GM23338 (cell line): ENCODE measurements at regions not wholly inside any gene's neighbourhood (a gene's known extent, or its start where the extent isn't known, plus 50 kb on each side); places are given as distances from the start of the nearest gene placed in this dataset.

ENCODE experiments used
- ATAC-seq: fragments of 200-7000 bp; cut with Tn5 transposase; 3 replicates; pipeline ENCODE4 v1.9.1; 2020
- DNase-seq: peaks from one replicate; pipeline ENCODE4 v3.0.0-alpha.2; 2015; ENCODE audit warnings: low spot score
- H2AFZ ChIP-seq: fragments of 200-600 bp; sonication (generic); 2 replicates; pipeline ENCODE4 v1.8.0; 2016; ENCODE audit warnings: antibody characterized with exemption, mild to moderate bottlenecking, moderate library complexity
- H3F3A ChIP-seq: fragments of 200-600 bp; sonication (generic); replicated peaks from 2 replicates; pipeline ENCODE4 v1.8.0; 2017; ENCODE audit warnings: antibody characterized with exemption, mixed run types, low read depth
- H3K27ac ChIP-seq: fragments of 200-600 bp; sonication (generic); 2 replicates; pipeline ENCODE4 v1.6.1; 2016; ENCODE audit warnings: low read depth
- H3K27me3 ChIP-seq: fragments of 200-600 bp; sonication (generic); 2 replicates; pipeline ENCODE4 v1.8.0; 2016; ENCODE audit warnings: mild to moderate bottlenecking, mixed run types, moderate library complexity; ENCODE audit not compliant: insufficient read depth
- H3K36me3 ChIP-seq: fragments of 200-600 bp; sonication (generic); 2 replicates; pipeline ENCODE4 v1.8.0; 2016; ENCODE audit warnings: mild to moderate bottlenecking; ENCODE audit not compliant: insufficient read depth
- H3K4me1 ChIP-seq: fragments of 200-600 bp; sonication (generic); 2 replicates; pipeline ENCODE4 v1.8.0; 2016; ENCODE audit warnings: mild to moderate bottlenecking, moderate library complexity; ENCODE audit not compliant: insufficient read depth
- H3K4me2 ChIP-seq: fragments of 200-600 bp; sonication (generic); 2 replicates; pipeline ENCODE4 v1.7.1; 2017; ENCODE audit warnings: mixed run types
- H3K4me3 ChIP-seq: fragments of 200-600 bp; sonication (generic); 2 replicates; pipeline ENCODE4 v1.6.1; 2016; ENCODE audit warnings: mixed run types
- H3K79me2 ChIP-seq: fragments of 200-600 bp; sonication (generic); replicated peaks from 2 replicates; pipeline ENCODE4 v1.8.0; 2017; ENCODE audit warnings: mild to moderate bottlenecking; ENCODE audit not compliant: insufficient read depth
- H3K9me2 ChIP-seq: fragments of 200-600 bp; sonication (generic); 2 replicates; pipeline ENCODE4 v1.8.0; 2017; ENCODE audit not compliant: insufficient read depth
- H4K20me1 ChIP-seq: fragments of 200-600 bp; sonication (generic); replicated peaks from 2 replicates; pipeline ENCODE4 v1.8.0; 2017; ENCODE audit warnings: mild to moderate bottlenecking; ENCODE audit not compliant: insufficient read depth
- H3K27ac Mint-ChIP-seq: 2 replicates; pipeline ENCODE4 v1.8.0; 2020; ENCODE audit warnings: inconsistent platforms, mild to moderate bottlenecking, moderate library complexity, mixed read lengths
- H3K27me3 Mint-ChIP-seq: 3 replicates; pipeline ENCODE4 v1.8.0; 2022; ENCODE audit warnings: low read depth, mild to moderate bottlenecking, moderate library complexity, mixed read lengths, inconsistent platforms; ENCODE audit not compliant: insufficient read depth, poor library complexity
- H3K36me3 Mint-ChIP-seq: 3 replicates; pipeline ENCODE4 v1.8.0; 2021; ENCODE audit warnings: low read depth, mild to moderate bottlenecking, inconsistent platforms, moderate library complexity, mixed read lengths
- H3K4me1 Mint-ChIP-seq: 3 replicates; pipeline ENCODE4 v1.8.0; 2020; ENCODE audit warnings: mild to moderate bottlenecking, inconsistent platforms, mixed read lengths
- H3K4me3 Mint-ChIP-seq: 3 replicates; pipeline ENCODE4 v1.8.0; 2021; ENCODE audit warnings: moderate library complexity, mild to moderate bottlenecking, inconsistent platforms, mixed read lengths
- H3K9me3 Mint-ChIP-seq: 3 replicates; pipeline ENCODE4 v1.8.0; 2020; ENCODE audit warnings: moderate library complexity, mild to moderate bottlenecking, inconsistent platforms, mixed read lengths
- EZH2 ChIP-seq: fragments of 200-600 bp; sonication (generic); IDR thresholded peaks from one replicate; pipeline ENCODE4 v1.8.0; 2017; ENCODE audit warnings: antibody characterized with exemption, mild to moderate bottlenecking, low read depth; ENCODE audit not compliant: unreplicated experiment
- EZH2phosphoT487 ChIP-seq: fragments of 200-600 bp; sonication (generic); IDR thresholded peaks from one replicate; pipeline ENCODE4 v1.8.1; 2018; ENCODE audit warnings: antibody characterized with exemption; ENCODE audit not compliant: unreplicated experiment
- JUNB ChIP-seq: IDR thresholded peaks from one replicate; pipeline ENCODE4 v1.6.1; 2016; ENCODE audit warnings: antibody characterized with exemption; ENCODE audit not compliant: unreplicated experiment
- NANOG ChIP-seq: IDR thresholded peaks from 2 replicates; pipeline ENCODE4 v1.6.1; 2016; ENCODE audit warnings: antibody characterized with exemption, borderline replicate concordance
- POLR2AphosphoS5 ChIP-seq: IDR thresholded peaks from 2 replicates; pipeline ENCODE4 v1.6.1; 2016; ENCODE audit warnings: antibody characterized with exemption, low read depth
- REST ChIP-seq: IDR thresholded peaks from one replicate; pipeline ENCODE4 v1.6.1; 2018; ENCODE audit warnings: antibody characterized with exemption; ENCODE audit not compliant: unreplicated experiment
- STAT1 ChIP-seq: IDR thresholded peaks from one replicate; pipeline ENCODE4 v1.6.1; 2016; ENCODE audit warnings: antibody characterized with exemption; ENCODE audit not compliant: unreplicated experiment
- ZNF114 ChIP-seq: fragments of 250-450 bp; sonication (Bioruptor Pico); IDR thresholded peaks from 2 replicates; pipeline ENCODE4 v1.5.0; 2020; ENCODE audit warnings: mild to moderate bottlenecking, moderate library complexity
- ZNF331 ChIP-seq: fragments of 250-450 bp; sonication (Bioruptor Pico); IDR thresholded peaks from 2 replicates; pipeline ENCODE4 v1.5.0; 2020; ENCODE audit warnings: low read depth, mild to moderate bottlenecking, moderate library complexity

DNA sequence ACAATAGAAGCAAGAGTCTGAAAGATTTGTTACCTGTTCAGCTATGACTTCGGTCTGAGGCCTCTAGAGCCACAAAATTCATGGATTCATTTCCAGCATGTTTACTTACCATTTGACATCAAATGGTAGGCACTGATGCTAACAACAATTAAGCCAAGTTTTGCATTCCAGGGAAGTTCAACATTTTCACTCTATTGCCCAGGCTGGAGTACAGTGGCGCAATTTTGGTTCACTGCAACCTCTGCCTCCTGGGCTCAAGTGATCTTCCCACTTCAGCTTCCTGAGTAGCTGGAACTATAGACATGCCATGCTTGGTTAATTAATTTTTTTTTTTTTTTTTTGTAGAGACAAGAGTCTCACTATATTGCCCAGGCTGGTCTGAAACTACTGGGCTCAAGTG is 114.1 kb upstream of the SGK1 start:
- Histone ChIP-seq H3K4me3 (no peak overlapping the region), H3K4me1 (no peaks in the 10 kb centered on the region), H3F3A (no peaks in the 10 kb centered on the region), H2AFZ (no peak overlapping the region), H3K27me3 (no peaks in the 10 kb centered on the region), H3K79me2 (no peaks in the 10 kb centered on the region), H4K20me1 (no peaks in the 10 kb centered on the region), H3K9me2 (peaks cover 2% of the 10 kb centered on the region; the same call in 1 of the 2 replicates), H3K36me3 (no peaks in the 10 kb centered on the region), H3K27ac (no peak overlapping the region), H3K4me2 (no peak overlapping the region)
- no peaks in the 10 kb centered on the region for H3K36me3 Mint-ChIP-seq
- H3K4me3 Mint-ChIP-seq, result no peak overlapping the region
- H3K9me3 Mint-ChIP-seq, result no peaks in the 10 kb centered on the region; the same call in 2 of the 3 replicates
- no peak for ATAC-seq
- H3K27ac Mint-ChIP-seq, result no peak overlapping the region
- TF ChIP-seq REST, result no peak
- TF ChIP-seq JUNB, result no peak
- TF ChIP-seq EZH2, result no peak
- H3K4me1 Mint-ChIP-seq, result peaks cover 4% of the 10 kb centered on the region
- no peaks in the 10 kb centered on the region for H3K27me3 Mint-ChIP-seq
- no peak for DNase-seq

DNA sequence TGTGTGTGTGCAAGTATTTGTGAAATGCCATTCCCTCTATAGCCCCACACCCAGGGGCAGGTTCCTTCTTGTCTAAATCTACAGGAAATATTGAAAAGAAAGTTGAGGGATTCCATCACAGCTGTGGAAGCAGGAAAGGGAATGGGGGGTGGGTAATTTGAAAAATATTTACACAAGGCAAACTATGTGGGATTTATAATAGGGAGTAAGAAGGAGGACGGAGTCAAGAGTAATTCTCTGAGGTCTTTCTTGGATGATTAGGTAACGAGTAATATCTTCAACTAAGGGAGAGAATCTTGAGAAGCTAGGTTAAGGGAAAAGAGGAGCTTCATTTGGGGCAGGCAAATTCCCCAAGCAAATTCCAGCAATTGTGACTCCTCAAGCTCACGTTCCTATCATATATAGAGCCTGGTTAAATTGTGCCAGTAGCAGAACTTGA is 113.5 kb upstream of the SGK1 start:
- Histone ChIP-seq H4K20me1 (no peaks in the 10 kb centered on the region), H3K36me3 (no peaks in the 10 kb centered on the region), H3K79me2 (no peaks in the 10 kb centered on the region), H3K4me3 (no peak overlapping the region), H2AFZ (no peak overlapping the region), H3F3A (no peaks in the 10 kb centered on the region), H3K27ac (no peak overlapping the region), H3K4me2 (no peak overlapping the region), H3K27me3 (no peaks in the 10 kb centered on the region), H3K4me1 (no peaks in the 10 kb centered on the region), H3K9me2 (peaks cover 7% of the 10 kb centered on the region; the same call in 1 of the 2 replicates)
- Mint-ChIP-seq H3K9me3 (no peaks in the 10 kb centered on the region), H3K4me3 (no peak overlapping the region), H3K4me1 (peaks cover 3% of the 10 kb centered on the region), H3K27ac (no peak overlapping the region), H3K27me3 (no peaks in the 10 kb centered on the region), H3K36me3 (no peaks in the 10 kb centered on the region)
- no peak for DNase-seq
- ATAC-seq, result no peak
- TF ChIP-seq ZNF114 (CRISPR knock-in tag) (no peak), EZH2phosphoT487 (no peak), NANOG (no peak), JUNB (no peak), EZH2 (no peak), ZNF331 (no peak), STAT1 (no peak), POLR2AphosphoS5 (no peak)
